Liver (tissue), 8 donors: ENCODE measurements at regions not wholly inside any gene's neighbourhood (a gene's known extent, or its start where the extent isn't known, plus 50 kb on each side); places are given as distances from the start of the nearest gene placed in this dataset.

Experiments
- DNase-seq: peaks from one replicate; pipeline ENCODE4 v3.0.0-alpha.2; 2017; ENCODE audit warnings: low spot score
- H3K27ac ChIP-seq, 2 donors: one replicate each; pipeline ENCODE4 v1.7.0; 2013; ENCODE audit warnings: inconsistent platforms in 2 of 2, low read length in 2 of 2, control low read depth in 1 of 2, low read depth in 1 of 2, mild to moderate bottlenecking in 1 of 2
- H3K27me3 ChIP-seq, 4 donors: one replicate each; pipeline versions ENCODE4 v1.6.1 to v1.7.0; 2013; ENCODE audit warnings: low read length in 3 of 4, inconsistent platforms in 1 of 4, mild to moderate bottlenecking in 1 of 4, moderate library complexity in 1 of 4; ENCODE audit not compliant: control insufficient read depth in 4 of 4, insufficient read depth in 4 of 4
- H3K36me3 ChIP-seq, 4 donors: one replicate each; pipeline versions ENCODE4 v1.6.1 to v1.7.0; 2013; ENCODE audit warnings: low read length in 3 of 4, mild to moderate bottlenecking in 3 of 4, low read depth in 1 of 4, moderate library complexity in 1 of 4; ENCODE audit not compliant: control insufficient read depth in 4 of 4, insufficient read depth in 3 of 4
- H3K4me1 ChIP-seq, 4 donors: one replicate each; pipeline versions ENCODE4 v1.6.1 to v1.7.0; 2013; ENCODE audit warnings: low read length in 3 of 4, mild to moderate bottlenecking in 3 of 4, moderate library complexity in 1 of 4; ENCODE audit not compliant: control insufficient read depth in 4 of 4, insufficient read depth in 4 of 4
- H3K4me3 ChIP-seq, 3 donors: one replicate each; pipeline versions ENCODE4 v1.6.1 to v1.7.0; 2013; ENCODE audit warnings: low read length in 3 of 3, control low read depth in 1 of 3, low read depth in 1 of 3, mild to moderate bottlenecking in 1 of 3
- H3K9ac ChIP-seq, 2 donors: one replicate each; pipeline ENCODE4 v1.7.0; 2013; ENCODE audit warnings: low read length in 2 of 2, mild to moderate bottlenecking in 2 of 2, moderate library complexity in 2 of 2, control low read depth in 1 of 2, low read depth in 1 of 2
- H3K9me3 ChIP-seq, 4 donors: one replicate each; pipeline versions ENCODE4 v1.6.1 to v1.7.0; 2013; ENCODE audit warnings: low read length in 3 of 4; ENCODE audit not compliant: control insufficient read depth in 4 of 4
- EGR1 ChIP-seq, 2 donors: IDR thresholded peaks; 2 replicates each; pipeline ENCODE4 v1.6.1; 2016 to 2018; ENCODE audit warnings: antibody characterized with exemption in 2 of 2, low read depth in 2 of 2
- FOXA1 ChIP-seq: IDR thresholded peaks from 2 replicates; pipeline ENCODE4 v1.6.1; 2016; ENCODE audit warnings: antibody characterized with exemption
- FOXA2 ChIP-seq: IDR thresholded peaks from 2 replicates; pipeline ENCODE4 v1.6.1; 2016; ENCODE audit warnings: antibody characterized with exemption
- HNF4A ChIP-seq, 2 donors: conservative IDR thresholded peaks; 2 replicates each; pipeline ENCODE4 v1.6.1; 2016; ENCODE audit warnings: antibody characterized with exemption in 2 of 2, mild to moderate bottlenecking in 2 of 2
- HNF4G ChIP-seq: IDR thresholded peaks from 2 replicates; pipeline ENCODE4 v1.6.1; 2016; ENCODE audit warnings: antibody characterized with exemption
- JUND ChIP-seq, 2 donors: IDR thresholded peaks; 2 replicates each; pipeline ENCODE4 v1.6.1; 2016; ENCODE audit warnings: antibody characterized with exemption in 2 of 2
- NR2F2 ChIP-seq: IDR thresholded peaks from 2 replicates; pipeline ENCODE4 v1.6.1; 2016; ENCODE audit warnings: antibody characterized with exemption
- RAD21 ChIP-seq, 2 donors: IDR thresholded peaks; 2 replicates each; pipeline ENCODE4 v1.6.1; 2016; ENCODE audit warnings: antibody characterized with exemption in 2 of 2, mild to moderate bottlenecking in 2 of 2
- RXRA ChIP-seq, 2 donors: IDR thresholded peaks; 2 replicates each; pipeline ENCODE4 v1.6.1; 2017 to 2018; ENCODE audit warnings: antibody characterized with exemption in 2 of 2, mild to moderate bottlenecking in 1 of 2
- SP1 ChIP-seq: IDR thresholded peaks from 2 replicates; pipeline ENCODE4 v1.6.1; 2018; ENCODE audit warnings: antibody characterized with exemption, mild to moderate bottlenecking
- WGBS: extraction: QIAGEN DNeasy Blood & Tissue Kit; methylation state at CpG from one replicate; pipeline ENCODE4 v1.1.7; 2013; 5-methylcytosine and 5-hydroxymethylcytosine counted together
- TF ChIP-seq, protein P1 (sequence below): IDR thresholded peaks from 2 replicates; pipeline ENCODE4 v1.6.1; 2016; ENCODE audit warnings: antibody characterized with exemption
- TF ChIP-seq, protein P2 (sequence below): IDR thresholded peaks from 2 replicates; pipeline ENCODE4 v1.6.1; 2016; ENCODE audit warnings: antibody characterized with exemption, mild to moderate bottlenecking
- TF ChIP-seq, protein P3 (sequence below): fragments of 150-350 bp; IDR thresholded peaks from 2 replicates; pipeline ENCODE4 v1.5.1; 2017; ENCODE audit warnings: improper control_type of control experiment, low read depth, low read length; ENCODE audit not compliant: missing input control
- TF ChIP-seq, protein P4 (sequence below): IDR thresholded peaks from 2 replicates; pipeline ENCODE4 v1.6.1; 2016; ENCODE audit warnings: antibody characterized with exemption
- donor health status: healthy.
- donor health status: healthy.
- donor health status: healthy.
- donor health status: healthy.
- donor health status: healthy.

DNA sequence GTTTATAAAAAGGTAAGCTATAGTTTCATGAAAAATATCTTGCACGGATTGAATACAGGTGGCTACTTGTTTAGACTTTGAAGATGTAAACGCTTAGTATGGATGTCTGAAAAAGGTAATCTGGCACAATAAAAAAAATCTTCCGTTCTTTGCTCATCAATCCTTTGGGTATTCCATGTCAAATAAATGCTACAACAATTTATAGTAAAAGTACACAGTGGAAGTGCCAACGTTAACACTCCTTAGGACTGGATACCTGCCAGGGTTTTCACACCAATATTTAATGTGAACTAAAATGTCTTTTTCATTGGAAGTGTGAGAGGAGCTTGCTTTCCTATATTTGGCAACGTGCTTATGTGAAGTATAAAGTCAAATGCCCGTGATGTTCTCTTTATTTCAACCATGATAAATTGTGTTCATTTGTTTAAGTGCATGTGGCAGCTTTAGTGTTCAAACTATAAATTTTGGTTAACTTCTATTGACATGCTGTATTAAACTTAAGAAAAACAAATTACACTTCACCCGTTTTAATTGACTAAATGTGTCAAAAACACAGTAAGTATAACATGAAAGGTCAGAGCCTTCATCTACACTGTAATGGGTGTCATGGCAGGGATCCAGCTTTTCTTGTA lies 121.7 kb upstream of the HAND2 start:
- 65% methylated on average over 7 of the region's 7 CpGs for WGBS
- no peaks in the 10 kb centered on the region for H3K27me3 ChIP-seq
- H3K4me3 ChIP-seq: no peak overlapping the region
- no peak for DNase-seq
- H3K27ac ChIP-seq: no peak overlapping the region
- H3K4me1 ChIP-seq: peaks cover 0 to 2% (median 0%) of the 10 kb centered on the region in 4 donors
- H3K9ac ChIP-seq: no peak overlapping the region
- no peaks in the 10 kb centered on the region for H3K9me3 ChIP-seq
- no peaks in the 10 kb centered on the region for H3K36me3 ChIP-seq
- TF ChIP-seq RXRA (IDR thresholded peaks at IDR 0.05) (no peak), NR2F2 (no peak), HNF4G (no peak), FOXA2 (no peak), SP1 (no peak), RAD21 (IDR thresholded peaks at IDR 0.05) (no peak)
- TF ChIP-seq, protein P1, sequence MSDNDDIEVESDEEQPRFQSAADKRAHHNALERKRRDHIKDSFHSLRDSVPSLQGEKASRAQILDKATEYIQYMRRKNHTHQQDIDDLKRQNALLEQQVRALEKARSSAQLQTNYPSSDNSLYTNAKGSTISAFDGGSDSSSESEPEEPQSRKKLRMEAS: no peak
- TF ChIP-seq, protein P2, sequence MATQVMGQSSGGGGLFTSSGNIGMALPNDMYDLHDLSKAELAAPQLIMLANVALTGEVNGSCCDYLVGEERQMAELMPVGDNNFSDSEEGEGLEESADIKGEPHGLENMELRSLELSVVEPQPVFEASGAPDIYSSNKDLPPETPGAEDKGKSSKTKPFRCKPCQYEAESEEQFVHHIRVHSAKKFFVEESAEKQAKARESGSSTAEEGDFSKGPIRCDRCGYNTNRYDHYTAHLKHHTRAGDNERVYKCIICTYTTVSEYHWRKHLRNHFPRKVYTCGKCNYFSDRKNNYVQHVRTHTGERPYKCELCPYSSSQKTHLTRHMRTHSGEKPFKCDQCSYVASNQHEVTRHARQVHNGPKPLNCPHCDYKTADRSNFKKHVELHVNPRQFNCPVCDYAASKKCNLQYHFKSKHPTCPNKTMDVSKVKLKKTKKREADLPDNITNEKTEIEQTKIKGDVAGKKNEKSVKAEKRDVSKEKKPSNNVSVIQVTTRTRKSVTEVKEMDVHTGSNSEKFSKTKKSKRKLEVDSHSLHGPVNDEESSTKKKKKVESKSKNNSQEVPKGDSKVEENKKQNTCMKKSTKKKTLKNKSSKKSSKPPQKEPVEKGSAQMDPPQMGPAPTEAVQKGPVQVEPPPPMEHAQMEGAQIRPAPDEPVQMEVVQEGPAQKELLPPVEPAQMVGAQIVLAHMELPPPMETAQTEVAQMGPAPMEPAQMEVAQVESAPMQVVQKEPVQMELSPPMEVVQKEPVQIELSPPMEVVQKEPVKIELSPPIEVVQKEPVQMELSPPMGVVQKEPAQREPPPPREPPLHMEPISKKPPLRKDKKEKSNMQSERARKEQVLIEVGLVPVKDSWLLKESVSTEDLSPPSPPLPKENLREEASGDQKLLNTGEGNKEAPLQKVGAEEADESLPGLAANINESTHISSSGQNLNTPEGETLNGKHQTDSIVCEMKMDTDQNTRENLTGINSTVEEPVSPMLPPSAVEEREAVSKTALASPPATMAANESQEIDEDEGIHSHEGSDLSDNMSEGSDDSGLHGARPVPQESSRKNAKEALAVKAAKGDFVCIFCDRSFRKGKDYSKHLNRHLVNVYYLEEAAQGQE: no peak

DNA sequence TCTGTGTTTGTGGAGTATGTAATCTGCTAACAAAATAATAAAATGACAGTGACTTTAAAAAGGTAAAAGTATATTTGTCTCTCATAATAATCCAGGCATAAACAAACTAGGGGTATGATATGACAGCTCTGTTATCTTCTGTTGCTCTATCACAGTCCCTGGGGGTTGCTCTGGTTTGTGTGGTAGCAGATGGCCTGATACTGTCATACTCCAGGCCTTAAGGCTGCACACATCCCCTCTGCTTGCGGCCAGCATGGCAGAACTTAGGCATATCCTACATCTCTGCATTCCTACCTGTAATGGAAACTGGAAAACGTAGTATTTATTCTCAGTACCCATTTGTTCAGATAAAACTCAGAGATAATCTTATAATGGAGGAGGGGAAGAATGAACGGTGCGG lies 117.9 kb upstream of the HAND2 start:
- H3K27me3 ChIP-seq: peaks cover 0 to 1% (median 0%) of the 10 kb centered on the region in 4 donors
- no peak overlapping the region for H3K27ac ChIP-seq
- 76% methylated on average over 4 of the region's 4 CpGs for WGBS
- TF ChIP-seq HNF4G: no peak
- no peak for TF ChIP-seq RXRA (IDR thresholded peaks at IDR 0.05)
- TF ChIP-seq JUND (IDR thresholded peaks at IDR 0.05): no peak
- no peak for TF ChIP-seq RAD21 (IDR thresholded peaks at IDR 0.05)
- no peak for TF ChIP-seq SP1
- TF ChIP-seq, protein P3, sequence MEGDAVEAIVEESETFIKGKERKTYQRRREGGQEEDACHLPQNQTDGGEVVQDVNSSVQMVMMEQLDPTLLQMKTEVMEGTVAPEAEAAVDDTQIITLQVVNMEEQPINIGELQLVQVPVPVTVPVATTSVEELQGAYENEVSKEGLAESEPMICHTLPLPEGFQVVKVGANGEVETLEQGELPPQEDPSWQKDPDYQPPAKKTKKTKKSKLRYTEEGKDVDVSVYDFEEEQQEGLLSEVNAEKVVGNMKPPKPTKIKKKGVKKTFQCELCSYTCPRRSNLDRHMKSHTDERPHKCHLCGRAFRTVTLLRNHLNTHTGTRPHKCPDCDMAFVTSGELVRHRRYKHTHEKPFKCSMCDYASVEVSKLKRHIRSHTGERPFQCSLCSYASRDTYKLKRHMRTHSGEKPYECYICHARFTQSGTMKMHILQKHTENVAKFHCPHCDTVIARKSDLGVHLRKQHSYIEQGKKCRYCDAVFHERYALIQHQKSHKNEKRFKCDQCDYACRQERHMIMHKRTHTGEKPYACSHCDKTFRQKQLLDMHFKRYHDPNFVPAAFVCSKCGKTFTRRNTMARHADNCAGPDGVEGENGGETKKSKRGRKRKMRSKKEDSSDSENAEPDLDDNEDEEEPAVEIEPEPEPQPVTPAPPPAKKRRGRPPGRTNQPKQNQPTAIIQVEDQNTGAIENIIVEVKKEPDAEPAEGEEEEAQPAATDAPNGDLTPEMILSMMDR: no peak
- TF ChIP-seq EGR1 (IDR thresholded peaks at IDR 0.05; ENCODE audit: low read depth in 2 of 2): no peak
- TF ChIP-seq, protein P4, sequence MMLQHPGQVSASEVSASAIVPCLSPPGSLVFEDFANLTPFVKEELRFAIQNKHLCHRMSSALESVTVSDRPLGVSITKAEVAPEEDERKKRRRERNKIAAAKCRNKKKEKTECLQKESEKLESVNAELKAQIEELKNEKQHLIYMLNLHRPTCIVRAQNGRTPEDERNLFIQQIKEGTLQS: no peak
- no peak for TF ChIP-seq HNF4A (conservative IDR thresholded peaks at IDR 0.05)
- TF ChIP-seq FOXA1: no peak
- peaks cover 0 to 2% (median 0%) of the 10 kb centered on the region in 4 donors for H3K4me1 ChIP-seq
- no peaks in the 10 kb centered on the region for H3K9me3 ChIP-seq
- no peak for DNase-seq
- no peaks in the 10 kb centered on the region for H3K36me3 ChIP-seq
- no peak overlapping the region for H3K9ac ChIP-seq
- no peak overlapping the region for H3K4me3 ChIP-seq
